GM11168 (cell line): ENCODE measurements at regions not wholly inside any gene's neighbourhood (a gene's known extent, or its start where the extent isn't known, plus 50 kb on each side); places are given as distances from the start of the nearest gene placed in this dataset.
"Not testable (repeated sequence)": the region's sequence is repeated elsewhere in the genome, so short reads cannot be mapped to it uniquely, and the experiment has no call there.

Experiments
- in situ Hi-C: fragments of 300-500 bp; cut with MboI; formaldehyde crosslinking; loops from one replicate; pipeline ENCODE4 v1.12.0; 2022; ENCODE audit warnings: low sequenced_read_pairs; ENCODE audit not compliant: unreplicated experiment

DNA sequence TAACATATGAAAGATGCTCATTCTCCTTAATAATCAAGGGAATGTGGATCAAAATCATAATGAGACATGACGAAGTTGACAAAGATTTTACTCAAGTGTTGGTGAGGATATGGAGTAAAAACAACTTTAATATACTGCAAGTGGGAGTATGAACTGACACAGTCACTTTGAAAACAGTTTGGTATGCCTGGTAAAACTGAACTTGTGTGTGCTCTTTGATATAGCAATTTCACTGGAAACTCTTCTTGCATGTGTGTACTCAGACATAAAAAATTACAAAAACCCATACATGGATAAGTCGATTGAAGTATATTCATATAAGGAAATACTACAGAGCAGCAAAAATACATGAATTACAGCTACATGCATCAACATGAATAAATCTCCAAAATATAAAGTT lies 182.5 kb downstream of the NFKBIZ start:
- in situ Hi-C loops = no loop called here

DNA sequence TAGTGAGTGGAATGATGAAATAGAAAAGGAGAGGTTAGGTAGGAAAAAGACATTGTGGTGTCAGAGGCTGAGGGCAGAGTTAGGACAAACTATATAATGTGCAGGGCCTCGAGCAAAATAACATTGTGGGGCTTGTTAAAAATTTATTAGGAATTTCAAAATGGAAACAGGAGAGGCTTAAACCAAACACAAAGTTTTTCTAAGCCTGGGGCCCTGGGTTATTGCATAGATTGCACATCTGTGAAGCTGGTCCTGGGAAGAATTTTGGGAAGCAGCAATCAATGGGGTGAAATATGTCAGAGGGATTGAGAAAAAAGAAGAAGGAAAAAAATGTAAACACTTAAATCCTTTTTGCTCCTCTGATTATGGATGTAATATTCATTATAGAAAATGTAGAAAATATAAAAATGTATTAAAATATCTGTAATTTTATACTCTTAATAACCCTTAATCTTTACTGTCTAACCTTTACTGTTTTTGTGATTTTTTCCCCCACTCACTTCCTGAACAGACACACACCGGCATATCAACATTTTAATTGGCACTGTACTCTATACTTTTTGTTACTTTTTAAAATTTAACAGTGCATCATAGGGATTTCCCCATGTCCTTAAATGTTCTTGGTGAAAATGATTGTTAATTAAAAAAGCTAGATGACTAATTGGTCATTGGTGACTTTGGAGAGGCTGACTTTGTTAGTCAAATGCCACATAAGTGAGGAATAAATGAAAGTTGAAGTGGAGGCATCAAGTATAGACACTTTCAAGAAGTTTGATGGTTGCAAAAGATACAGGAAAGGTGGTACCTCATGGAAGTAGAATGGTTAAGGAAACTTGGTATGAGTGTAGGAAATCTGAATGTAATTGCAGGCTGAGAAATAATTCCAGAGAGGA lies 183.4 kb downstream of the NFKBIZ start:
- in situ Hi-C loops = no loop called here

DNA sequence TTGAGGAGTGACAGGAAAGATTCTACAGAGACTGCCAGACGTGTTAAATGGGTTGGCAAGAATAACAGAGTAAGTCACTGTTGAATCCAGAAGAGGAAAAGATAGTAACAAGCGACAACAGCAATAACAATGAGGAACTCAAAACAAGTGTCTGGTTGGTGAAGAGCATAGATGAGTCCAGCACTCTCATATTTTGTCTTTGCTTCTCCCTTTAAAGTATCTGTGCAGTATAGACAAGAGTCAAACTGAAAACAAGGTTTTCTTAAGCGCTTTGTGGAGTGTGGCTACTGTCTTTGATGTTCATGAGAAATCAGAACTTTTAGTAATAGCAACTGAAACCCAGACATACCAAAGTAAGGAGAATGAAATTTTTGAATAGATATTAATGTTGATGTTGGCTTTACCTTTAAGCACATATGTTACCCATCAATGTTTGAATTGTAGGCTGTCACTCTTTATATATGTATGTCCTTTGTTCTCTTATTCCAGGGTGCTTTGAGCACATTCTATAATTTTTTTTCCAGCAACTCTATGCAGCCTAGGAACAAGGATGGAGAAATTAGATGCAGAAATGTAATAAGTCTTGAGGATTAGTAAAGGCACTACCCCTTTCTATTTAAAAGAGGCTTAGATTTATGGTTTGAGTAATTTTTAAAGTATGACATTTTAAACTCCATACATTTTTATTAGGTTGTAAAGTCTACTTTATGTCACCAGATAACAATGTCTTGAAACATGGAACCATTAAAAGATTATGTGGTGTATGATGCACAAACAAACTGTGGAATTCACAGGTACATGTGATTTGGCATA lies 185.5 kb downstream of the NFKBIZ start:
- in situ Hi-C loops = no loop called here

DNA sequence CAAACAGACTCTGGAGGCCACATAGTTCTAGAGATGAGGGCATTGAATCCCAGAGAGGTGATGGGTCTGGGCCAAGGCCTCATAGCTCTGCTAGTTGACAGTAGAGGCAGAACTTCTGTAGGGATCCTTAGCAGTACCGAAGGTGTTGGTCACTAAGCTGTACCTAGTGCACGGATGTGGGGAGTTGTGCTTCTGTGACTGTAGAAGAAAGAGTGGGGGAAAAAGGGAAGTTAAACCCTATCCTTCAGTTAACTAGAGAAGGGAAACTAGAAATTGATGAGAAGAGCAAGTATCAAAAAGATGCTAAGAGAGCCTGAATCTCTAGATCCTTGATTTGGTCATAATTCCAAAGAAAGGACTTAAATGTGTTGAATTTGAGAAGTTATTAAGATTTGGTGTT lies 186.7 kb downstream of the NFKBIZ start:
- in situ Hi-C loops = no loop called here

DNA sequence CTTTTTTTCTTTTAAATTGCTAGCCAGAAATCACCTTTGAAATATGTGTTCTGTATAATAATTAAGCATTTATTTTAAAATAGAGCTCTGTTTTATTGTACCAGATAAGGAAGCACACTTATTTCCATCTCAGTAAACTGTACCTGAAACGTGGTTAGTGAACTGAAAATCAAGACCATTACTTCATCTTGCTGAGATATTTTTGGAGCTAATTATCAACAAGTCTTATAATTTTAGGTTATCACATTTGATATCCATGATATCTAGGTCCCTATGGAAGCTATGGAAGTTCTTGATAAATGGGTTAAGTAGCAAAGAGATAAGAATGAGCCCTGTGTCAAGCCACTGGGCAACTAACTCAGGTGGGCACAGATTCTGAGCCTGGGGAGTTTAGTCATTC lies 187.2 kb downstream of the NFKBIZ start:
- in situ Hi-C loops = no loop called here

DNA sequence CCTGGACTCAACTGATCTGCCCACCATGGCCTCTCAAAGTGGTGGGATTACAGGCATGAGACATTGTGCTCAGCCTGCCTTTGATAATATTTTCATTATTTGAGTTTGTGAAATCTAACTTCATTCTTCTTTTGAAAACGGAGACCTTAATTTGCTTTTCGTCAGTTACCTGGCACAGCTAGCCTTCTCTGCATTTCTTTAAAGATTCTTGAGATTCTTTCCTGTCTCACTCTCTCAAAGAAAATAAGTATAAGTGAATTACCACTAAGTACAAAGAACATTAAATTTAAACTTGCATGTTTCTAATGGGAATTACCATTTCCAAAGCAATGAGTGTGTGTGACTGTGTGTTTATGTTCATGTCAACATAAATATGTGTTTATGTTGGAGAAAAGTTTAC lies 187.9 kb downstream of the NFKBIZ start:
- in situ Hi-C loops = no loop called here

DNA sequence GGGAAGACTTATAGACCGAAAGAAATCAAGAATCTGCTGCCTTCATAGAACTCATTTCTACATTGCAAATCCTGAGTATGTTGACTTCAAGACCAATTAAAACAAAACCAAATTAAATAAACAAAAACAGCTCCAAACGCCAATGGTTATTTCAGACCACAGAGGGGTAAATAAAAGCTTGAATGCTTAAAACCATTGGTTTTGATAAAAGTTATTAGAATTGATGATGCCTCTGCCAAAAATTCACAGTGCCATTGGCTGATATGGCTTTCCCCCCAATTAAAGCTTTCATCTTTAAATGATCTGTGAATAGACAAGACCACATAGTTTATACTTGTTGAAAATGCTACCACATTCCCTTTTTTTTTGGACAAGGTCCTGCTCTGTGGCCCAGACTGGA lies 188.5 kb downstream of the NFKBIZ start:
- in situ Hi-C loops = no loop called here

DNA sequence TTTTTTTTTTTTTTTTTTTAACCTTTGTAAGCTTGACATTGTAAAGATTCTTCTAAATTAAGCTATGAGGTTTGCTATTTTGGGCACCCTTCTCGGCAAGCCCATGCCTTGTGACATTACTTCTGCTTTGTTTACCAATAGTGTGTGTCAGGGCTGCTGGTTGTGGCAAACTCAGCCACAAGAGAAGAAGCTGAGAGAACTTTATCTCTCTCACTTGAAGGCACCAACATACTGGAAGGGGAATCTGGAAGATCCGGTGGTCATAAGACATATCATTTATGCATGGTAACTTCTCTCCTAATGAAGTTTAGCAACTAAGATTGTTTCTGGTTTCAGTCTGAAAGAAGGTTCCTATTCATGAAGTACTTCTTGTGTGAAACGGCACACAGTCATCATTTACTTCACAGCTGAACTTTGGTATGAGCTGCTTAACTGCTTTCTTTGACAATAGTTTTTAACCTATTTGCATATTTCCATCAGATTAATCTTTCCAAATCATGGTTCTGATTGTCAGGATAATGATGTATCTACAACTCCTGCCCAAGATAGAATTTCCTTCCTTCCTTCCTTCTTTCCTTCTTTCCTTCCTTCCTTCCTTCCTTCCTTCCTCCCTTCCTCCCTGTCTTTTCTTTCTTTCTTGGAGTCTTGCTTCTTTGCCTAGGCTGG lies 189.3 kb downstream of the NFKBIZ start:
- in situ Hi-C loops = no loop called here

DNA sequence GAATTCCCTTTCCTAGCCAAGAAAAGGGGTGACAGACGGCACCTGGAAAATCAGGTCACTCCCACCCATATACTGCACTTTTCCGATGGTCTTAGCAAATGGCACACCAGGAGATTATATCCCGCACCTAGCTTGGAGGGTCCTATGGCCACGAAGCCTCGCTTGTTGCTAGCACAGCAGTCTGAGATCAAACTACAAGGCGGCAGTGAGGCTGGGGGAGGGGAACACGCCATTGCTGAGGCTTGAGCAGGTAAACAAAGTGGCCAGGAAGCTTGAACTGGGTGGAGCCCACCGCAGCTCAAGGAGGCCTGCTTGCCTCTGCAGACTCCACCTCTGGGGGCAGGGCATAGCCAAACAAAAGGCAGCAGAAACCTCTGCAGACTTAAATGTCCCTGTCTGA lies 190.8 kb downstream of the NFKBIZ start:
- in situ Hi-C loops = not testable (repeated sequence)

DNA sequence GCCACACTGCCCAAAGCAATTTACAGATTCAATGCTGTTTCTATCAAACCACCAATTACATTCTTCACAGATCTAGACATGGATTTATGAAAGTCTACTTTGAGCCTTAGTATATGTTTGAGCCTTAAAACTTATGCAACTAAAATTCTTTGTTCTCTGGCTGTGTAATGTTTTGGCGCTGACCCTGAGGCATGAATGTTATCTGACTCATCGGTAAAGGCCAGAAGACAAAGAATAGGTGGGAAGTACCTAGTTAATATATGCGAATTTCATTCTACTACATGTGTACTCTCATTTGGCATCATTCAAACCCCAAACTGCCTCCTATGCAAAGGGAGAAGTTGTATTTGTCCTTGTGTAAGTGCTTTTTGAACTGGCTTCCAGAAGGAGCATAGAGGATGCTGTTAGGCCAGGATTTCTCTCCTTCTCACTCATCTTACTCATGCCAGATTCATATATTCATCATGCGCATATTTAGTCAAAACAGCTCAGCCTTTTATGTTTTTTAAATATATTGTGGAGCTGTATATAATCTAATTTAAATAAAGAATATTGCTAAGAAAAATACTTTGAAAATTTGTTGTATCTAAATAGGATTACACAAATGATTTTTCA lies 204.2 kb downstream of the NFKBIZ start:
- in situ Hi-C loops = loop anchor here (5.0 kb wide), 1 partner anchor 174 kb away; no protein-coding TSS in a partner anchor

DNA sequence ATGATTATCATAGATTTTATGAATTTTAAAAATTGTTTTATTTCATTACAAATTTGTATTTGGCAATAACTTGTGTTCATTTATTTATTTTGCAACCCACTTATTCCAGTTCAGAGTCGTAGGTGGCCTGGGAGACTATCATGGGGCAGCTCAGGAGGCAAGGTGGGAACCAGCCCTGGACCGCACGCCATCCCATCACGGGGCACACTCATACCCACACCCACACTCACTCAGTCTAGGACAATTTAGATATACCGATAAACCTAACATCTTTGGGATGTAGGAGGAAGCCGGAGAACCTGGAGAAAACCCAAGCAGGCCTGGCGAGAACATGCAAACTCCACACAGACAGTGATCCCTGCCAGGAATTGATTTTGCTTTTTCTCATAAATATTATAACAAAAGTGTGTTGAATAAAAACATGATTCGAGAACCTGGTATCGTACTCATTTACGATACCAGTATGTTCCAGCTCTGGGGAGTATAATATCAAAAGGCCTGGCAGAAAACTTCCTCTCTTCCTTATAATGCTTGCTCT lies 205.3 kb downstream of the NFKBIZ start:
- in situ Hi-C loops = loop anchor here (5.0 kb wide), 1 partner anchor 173 kb away; no protein-coding TSS in a partner anchor

DNA sequence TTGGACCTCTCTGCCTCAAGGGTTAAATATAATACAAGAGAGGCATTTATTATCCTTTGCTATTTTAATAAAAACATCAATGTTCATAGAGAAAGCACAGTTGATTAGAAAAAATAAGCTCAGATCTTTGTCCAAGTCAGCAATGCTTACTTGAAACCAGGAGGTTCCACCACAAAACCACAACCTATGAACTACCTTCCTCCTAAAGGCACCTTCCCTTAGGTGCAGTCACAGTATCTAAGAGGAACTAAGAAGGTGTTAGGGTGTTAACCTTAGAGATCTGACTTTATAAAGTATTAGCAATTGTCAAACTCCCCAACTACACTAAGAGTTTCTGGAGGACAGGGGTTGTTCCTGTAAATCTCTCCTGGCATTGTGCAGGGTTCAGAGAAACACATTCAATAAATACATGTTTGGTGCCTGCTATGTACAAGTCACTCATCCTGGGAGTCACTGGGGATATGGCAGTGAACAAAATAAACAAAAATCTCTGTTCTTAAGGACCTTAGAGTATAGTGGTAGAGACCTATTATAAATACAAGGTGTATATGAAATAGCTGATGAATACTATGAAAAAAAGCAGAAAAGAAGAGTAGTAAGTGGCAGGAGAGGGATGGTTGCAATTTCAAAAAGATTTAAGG lies 208.6 kb downstream of the NFKBIZ start:
- in situ Hi-C loops = no loop called here

DNA sequence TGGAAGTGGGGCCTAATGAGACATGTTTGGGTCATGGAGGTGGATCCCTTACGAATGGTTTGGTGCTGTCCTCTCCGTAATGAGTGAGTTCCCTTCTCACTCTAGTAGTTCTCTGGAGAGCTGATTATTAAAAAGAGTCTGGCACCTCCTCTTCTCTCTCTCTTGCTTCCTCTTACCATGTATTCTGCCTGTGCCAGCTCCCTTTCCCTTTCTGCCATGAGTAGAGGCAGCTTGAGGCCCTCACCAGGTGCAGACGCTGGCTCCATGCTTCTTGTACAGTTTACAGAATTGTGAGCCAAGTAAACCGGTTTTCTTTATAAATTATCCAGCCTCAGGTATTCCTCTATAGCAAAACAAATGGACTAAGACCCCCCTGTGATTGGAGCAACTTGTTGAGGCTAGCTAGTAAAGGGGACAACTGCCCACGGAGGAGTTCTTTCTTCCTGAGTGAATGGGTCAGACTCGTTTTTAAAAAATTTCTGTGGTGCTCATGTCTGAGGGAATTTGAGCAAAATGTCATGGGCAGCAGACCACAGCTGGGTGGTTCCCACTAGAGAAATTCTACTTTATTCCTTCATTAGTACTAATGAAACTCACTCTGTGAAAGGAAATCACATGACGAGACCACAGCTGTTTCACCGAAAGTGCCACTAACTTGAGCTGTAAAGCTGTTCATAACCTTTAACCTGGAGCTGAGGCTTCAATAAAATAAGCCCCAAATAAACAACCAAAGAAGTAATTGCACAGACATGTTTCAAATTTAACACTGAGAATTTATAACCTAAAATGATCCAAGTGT lies 210.0 kb downstream of the NFKBIZ start:
- in situ Hi-C loops = no loop called here

DNA sequence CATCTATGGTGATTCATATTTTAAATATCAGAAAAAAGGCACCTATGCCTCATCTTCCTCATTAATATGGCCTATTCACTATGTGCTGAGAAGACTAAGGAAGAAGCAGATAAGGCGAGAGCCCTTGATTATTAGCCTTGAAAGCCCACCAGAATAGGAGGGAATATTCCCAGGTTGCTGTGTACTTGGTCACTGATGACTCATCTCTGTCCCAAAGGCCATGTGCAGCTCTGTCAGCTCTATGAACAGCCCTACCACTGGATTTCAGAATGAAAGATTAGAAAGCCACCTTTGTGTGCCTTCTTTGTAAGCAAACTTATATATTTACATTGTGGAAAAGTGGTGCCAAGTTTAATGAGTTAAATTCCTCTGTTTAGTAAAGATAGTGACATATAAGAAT lies 211.5 kb downstream of the NFKBIZ start:
- in situ Hi-C loops = no loop called here

DNA sequence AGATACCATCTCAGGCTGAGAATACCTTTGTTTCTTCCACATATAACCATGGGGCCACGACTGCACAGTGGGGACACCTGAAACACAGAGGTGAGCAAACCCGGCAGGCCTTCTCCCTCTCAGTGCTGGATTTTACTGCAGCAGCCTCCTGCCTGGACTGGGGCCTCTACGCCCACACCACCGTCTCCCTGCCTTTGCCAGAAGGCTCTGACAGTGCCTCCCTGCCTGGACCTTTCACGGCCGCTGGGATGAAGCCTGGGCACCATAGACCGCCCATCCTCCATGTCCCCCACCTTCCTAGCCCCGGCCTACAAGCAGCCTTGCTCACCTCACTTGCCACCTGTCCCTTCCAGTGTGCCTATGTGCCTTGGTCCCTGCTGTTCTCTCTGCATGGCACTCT lies 214.3 kb downstream of the NFKBIZ start:
- in situ Hi-C loops = no loop called here

DNA sequence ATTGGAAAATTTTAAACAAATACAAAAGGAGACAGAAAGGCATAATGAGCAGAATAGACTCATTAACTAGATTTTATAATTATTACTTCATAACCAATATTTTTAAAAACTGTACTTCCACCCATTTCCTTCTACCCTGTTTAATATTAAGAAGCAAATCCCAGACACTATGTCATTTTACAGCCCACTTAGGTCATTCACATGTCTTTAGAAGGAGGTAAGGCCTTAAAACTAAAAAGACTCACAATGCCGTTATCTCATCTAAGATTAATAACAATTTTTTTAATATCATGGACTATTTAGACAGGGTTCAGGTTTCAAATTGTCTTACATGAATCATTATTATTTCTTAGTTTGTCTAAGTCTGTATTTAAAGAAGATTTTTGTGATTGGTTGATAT lies 217.2 kb downstream of the NFKBIZ start:
- in situ Hi-C loops = no loop called here

DNA sequence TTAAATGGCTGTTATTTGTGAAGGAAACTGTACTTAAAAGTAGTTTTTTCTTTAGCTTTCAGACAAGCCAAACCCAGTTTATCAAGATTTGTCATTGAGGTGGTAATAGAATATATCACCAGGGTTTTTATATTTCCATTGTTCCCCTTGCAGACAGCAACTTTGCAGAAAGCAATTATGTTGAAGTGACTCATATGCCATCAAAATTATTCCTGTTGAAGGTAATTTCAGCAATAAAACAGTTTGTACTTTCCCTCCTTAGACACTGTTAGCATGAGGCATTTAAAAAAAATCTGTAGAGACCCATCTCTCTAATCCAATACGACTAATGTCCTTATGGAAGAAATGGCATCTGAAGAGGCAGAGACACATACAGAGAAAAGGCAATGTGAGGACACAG lies 219.0 kb downstream of the NFKBIZ start:
- in situ Hi-C loops = no loop called here

DNA sequence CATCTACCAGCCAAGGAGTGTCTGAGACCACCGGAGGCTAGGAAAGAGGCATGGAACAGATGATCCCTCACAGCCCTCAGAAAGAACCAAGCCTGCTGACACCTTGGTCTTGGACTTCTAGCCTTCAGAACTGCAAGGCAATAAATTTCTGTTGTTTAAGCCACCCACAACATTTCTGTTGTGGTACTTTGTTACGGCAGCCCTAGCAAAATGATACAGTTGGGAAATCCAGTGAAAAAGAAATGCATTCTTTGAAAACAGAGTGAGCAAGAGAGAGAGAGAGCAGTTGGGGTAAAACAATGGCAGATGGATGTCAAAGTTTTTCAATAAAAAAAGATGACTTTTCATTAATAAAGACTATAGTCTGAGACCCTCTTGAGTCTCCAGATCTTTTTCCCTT lies 219.4 kb downstream of the NFKBIZ start:
- in situ Hi-C loops = no loop called here

DNA sequence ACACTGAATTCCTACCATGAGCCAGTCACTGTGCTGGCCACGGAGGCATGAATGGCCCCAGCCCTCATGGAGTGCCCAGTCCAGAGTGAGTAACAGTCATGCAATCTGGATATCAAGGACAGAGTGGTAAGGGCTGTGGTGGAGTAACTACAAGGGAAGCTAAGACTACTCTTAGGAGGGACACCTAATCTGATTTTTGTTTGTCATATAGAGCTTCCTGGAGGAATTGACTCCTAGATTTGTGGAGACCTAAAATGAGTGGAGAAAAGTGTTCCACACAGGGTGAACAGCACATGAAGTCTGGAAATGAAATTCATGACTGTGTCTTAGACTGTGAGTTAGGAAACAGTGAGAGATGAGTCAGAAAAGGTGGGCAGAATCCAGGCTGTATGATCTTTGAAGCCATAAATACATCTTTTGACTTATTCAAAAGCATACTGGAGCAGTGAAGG lies 219.9 kb downstream of the NFKBIZ start:
- in situ Hi-C loops = no loop called here
